Eye (tissue), 1 donor: ENCODE measurements at regions not wholly inside any gene's neighbourhood (a gene's known extent, or its start where the extent isn't known, plus 50 kb on each side); places are given as distances from the start of the nearest gene placed in this dataset.
"Not testable (repeated sequence)": the region's sequence is repeated elsewhere in the genome, so short reads cannot be mapped to it uniquely, and the experiment has no call there.

ENCODE experiments used
- DNase-seq: peaks from one replicate; pipeline ENCODE4 v3.0.0-alpha.2; 2015

- DNase-seq: no peak
Observed at GRCh38 chr3:18527691-18528090, 102.6 kb upstream of the SATB1 start.

GRCh38 chr3:18526667-18527066, 101.5 kb upstream of the SATB1 start:
- DNase-seq: no peak

- DNase-seq: not testable (repeated sequence)
Observed at GRCh38 chr3:18516170-18516569, 91.0 kb upstream of the SATB1 start.

- no peak for DNase-seq
Observed at GRCh38 chr3:18513091-18513490, 88.0 kb upstream of the SATB1 start.

- no peak for DNase-seq
Observed at GRCh38 chr3:18512007-18512406, 86.9 kb upstream of the SATB1 start.

- DNase-seq: no peak
Observed at GRCh38 chr3:18510947-18511346, 85.8 kb upstream of the SATB1 start.

- DNase-seq: no peak
Observed at GRCh38 chr3:18507333-18507732, 82.2 kb upstream of the SATB1 start.

- no peak for DNase-seq
Observed at GRCh38 chr3:18505056-18505455, 79.9 kb upstream of the SATB1 start.

GRCh38 chr3:18501679-18502343, 76.7 kb upstream of the SATB1 start:
- no peak for DNase-seq

- DNase-seq: no peak
Observed at GRCh38 chr3:18500322-18500721, 75.2 kb upstream of the SATB1 start.

GRCh38 chr3:18499301-18499700, 74.2 kb upstream of the SATB1 start:
- DNase-seq: peak; percentile 8

GRCh38 chr3:18494251-18494650, 69.1 kb upstream of the SATB1 start:
- DNase-seq: no peak

- DNase-seq: no peak
Observed at GRCh38 chr3:18489939-18490338, 64.8 kb upstream of the SATB1 start.

- DNase-seq: no peak
Observed at GRCh38 chr3:18483226-18483625, 58.1 kb upstream of the SATB1 start.

GRCh38 chr3:18481946-18482548, 56.9 kb upstream of the SATB1 start:
- no peak for DNase-seq

GRCh38 chr3:18477620-18478019, 52.5 kb upstream of the SATB1 start:
- DNase-seq: no peak
